ENCODE measurements at regions not wholly inside any gene's neighbourhood (a gene's known extent, or its start where the extent isn't known, plus 50 kb on each side); places are given as distances from the start of the nearest gene placed in this dataset.

DNA sequence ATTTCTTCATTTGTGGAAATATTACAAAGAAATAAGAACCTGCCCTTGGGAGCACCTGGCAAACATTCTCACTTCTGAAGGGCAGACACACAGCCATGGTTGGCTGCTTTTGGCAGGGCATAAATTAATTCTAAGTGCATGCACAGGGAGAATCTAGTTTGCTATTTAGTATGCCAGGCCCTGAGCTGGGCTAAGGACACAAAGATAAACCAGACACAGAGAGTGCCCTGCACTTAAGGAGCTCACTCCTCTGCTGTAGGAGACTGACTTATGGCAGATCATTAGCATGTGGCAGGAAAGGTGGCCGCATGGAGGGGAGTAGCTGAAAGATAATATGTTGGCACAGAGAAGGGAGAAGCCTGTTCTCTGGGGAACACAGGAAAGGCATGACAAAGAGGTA is 367.0 kb downstream of the LPIN1 start:
- DNase-seq (ENCODE audit: extremely low read depth, low read depth): no peak
- no peak for TF ChIP-seq CTCF (IDR thresholded peaks at IDR 0.05; ENCODE audit: low read depth, low read length)

DNA sequence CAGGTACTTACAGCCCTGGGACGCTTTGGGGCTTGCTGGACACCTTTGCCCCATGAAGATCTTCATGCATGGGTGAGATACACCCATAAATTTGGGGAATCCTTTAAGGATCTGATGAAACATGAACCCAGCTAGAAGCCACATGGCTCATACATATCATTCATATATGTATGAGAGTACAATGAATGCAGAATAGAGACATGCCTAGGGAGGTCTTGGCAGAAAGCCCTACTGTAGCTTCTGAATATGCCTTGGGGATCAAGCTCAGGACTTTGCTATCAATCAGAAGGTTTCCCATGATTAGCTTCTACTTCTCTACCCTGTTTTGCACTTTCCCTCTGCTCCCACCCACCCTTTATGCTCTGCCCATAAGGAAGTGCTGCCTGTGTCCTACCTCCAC is 368.4 kb downstream of the LPIN1 start:
- no peak for TF ChIP-seq CTCF (IDR thresholded peaks at IDR 0.05; ENCODE audit: low read depth, low read length)
- no peak for DNase-seq (ENCODE audit: extremely low read depth, low read depth)

GRCh38 chr2:12116228-12116750 is 369.9 kb downstream of the LPIN1 start:
- no peak for DNase-seq (ENCODE audit: extremely low read depth, low read depth)
- TF ChIP-seq CTCF (IDR thresholded peaks at IDR 0.05; ENCODE audit: low read depth, low read length): no peak

- TF ChIP-seq CTCF (IDR thresholded peaks at IDR 0.05; ENCODE audit: low read depth, low read length): no peak
- DNase-seq (ENCODE audit: extremely low read depth, low read depth): no peak
Measured at GRCh38 chr2:12119841-12120240, 373.4 kb downstream of the LPIN1 start.

DNA sequence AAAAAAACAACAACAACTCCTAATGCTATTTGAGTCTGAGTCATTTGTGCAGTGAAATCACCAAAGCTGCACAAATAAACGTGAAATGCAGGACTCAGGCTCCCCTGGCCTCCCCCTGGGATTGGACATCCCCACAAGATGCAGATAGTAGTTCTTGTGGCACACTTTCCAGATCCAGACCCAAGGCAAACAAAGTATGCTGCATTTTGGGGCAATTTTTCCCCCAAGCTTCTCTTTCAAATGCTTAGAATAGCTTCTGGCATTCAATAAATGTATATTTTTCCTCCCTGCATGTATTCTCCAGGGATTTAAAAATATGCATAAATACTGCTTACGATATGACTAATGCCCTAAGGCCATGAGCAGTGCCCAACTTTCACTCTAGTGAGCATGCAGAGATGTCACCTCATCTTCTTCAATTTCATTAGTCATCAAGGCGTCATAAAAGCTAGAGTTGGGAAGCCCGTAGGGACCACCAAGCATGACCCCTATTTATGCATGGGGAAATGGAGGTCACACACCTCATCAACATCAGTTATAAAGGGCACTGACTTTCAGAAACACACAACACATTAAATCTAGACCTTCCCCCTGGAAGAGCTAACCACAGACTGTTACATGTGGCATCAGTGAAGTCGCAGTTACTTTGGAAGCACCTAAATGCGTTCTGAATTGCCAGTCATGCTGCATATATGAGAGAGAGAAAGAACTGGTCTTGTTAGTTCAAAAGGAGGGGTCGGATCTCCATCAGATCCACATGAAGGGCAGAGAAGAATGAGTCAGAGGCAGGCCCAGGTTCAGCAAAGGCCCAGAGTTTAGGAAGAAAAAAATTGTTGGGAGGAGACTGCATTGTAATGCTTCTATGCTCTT is 374.1 kb downstream of the LPIN1 start:
- no peak for TF ChIP-seq CTCF (IDR thresholded peaks at IDR 0.05; ENCODE audit: low read depth, low read length)
- DNase-seq (ENCODE audit: extremely low read depth, low read depth): peak; percentile 35

DNA sequence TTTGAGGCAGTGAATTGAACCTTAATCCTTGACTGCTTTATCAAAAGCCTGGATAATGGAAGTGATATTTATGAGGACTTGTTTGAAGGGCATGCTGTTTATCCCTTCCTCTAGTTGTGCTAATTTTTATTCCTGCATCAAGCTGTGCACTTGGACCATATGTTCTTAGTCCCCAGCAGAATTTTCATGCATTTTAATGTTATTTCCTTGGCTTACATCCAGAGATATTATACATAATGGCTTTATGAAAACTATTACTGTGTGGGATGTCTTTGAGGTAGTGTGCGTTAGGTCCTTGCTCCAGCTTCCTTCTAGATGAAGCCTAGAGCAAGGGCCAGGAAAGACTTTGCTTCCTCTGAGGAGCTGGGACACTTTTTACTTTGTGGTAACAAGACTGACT is 378.4 kb downstream of the LPIN1 start:
- DNase-seq (ENCODE audit: extremely low read depth, low read depth): no peak
- no peak for TF ChIP-seq CTCF (IDR thresholded peaks at IDR 0.05; ENCODE audit: low read depth, low read length)

DNA sequence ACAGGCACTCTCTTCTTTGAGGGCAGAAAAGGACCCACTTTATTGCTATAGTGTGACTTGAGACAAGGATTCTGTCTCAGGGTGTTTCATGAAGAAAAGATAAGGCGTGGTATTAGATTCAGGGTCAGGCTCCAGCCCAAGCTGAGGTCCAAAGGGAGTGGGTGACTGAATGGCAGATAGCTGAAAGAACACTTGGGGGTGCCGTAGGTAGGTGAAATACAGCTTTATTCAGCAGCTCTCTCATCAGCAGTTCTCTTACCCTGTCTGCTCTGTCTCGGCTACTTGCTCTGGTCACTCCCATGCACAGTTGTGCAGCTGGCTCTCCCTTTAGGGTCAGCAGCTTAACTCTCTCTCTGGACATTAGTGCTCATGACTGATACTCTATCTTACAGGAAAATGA is 379.9 kb downstream of the LPIN1 start:
- no peak for TF ChIP-seq CTCF (IDR thresholded peaks at IDR 0.05; ENCODE audit: low read depth, low read length)
- no peak for DNase-seq (ENCODE audit: extremely low read depth, low read depth)

Measured in AG09319 (cell line).